ENCODE measurements at regions not wholly inside any gene's neighbourhood (a gene's known extent, or its start where the extent isn't known, plus 50 kb on each side); places are given as distances from the start of the nearest gene placed in this dataset.

GRCh38 chr3:45280232-45280631 lies 54.1 kb upstream of the TMEM158 start (continued):
- TF ChIP-seq EP300 (IDR thresholded peaks at IDR 0.05; ENCODE audit: borderline replicate concordance in 1 of 2, low read depth in 1 of 2, low read length in 1 of 2): no peak
- TF ChIP-seq JUND (IDR thresholded peaks at IDR 0.05): no peak

- no peak overlapping the region for H3K4me2 ChIP-seq
- H3K27me3 ChIP-seq (ENCODE audit: insufficient read depth): no peaks in the 10 kb centered on the region; the same call in 1 of the 2 replicates
- DNase-seq: no peak
- no peak overlapping the region for H3K27ac ChIP-seq (ENCODE audit: low read depth in 2 of 2, low read length in 1 of 2)
- TF ChIP-seq FOXJ3 (CRISPR knock-in tag; IDR thresholded peaks at IDR 0.05) (no peak), RXRA (IDR thresholded peaks at IDR 0.05; ENCODE audit: borderline replicate concordance, low read depth) (no peak), ZBTB33 (IDR thresholded peaks at IDR 0.05; ENCODE audit: borderline replicate concordance, low read depth) (no peak), FOXM1 (IDR thresholded peaks at IDR 0.05; ENCODE audit: low read depth) (no peak), USF2 (IDR thresholded peaks at IDR 0.05; ENCODE audit: borderline replicate concordance, low read depth, low read length) (no peak), NRF1 (IDR thresholded peaks at IDR 0.05; ENCODE audit: low read depth, low read length) (no peak), FOSL2 (IDR thresholded peaks at IDR 0.05; ENCODE audit: borderline replicate concordance, low read depth) (no peak), EP300 (IDR thresholded peaks at IDR 0.05; ENCODE audit: borderline replicate concordance in 1 of 2, low read depth in 1 of 2, low read length in 1 of 2) (no peak), RCOR1 (IDR thresholded peaks at IDR 0.05; ENCODE audit: low read length) (no peak), POLR2AphosphoS5 (IDR thresholded peaks at IDR 0.05; ENCODE audit: low read depth, low read length) (no peak), TAF1 (IDR thresholded peaks at IDR 0.05; ENCODE audit: borderline replicate concordance, low read depth, low read length) (no peak), GABPA (IDR thresholded peaks at IDR 0.05; ENCODE audit: low read depth) (no peak), MXI1 (IDR thresholded peaks at IDR 0.05; ENCODE audit: low read depth, low read length) (no peak), EZH2phosphoT487 (IDR thresholded peaks at IDR 0.05; ENCODE audit: borderline replicate concordance, low read depth) (no peak), RFX5 (IDR thresholded peaks at IDR 0.05; ENCODE audit: low read length) (no peak), YY1 (IDR thresholded peaks at IDR 0.05; ENCODE audit: low read depth) (no peak), IRF3 (IDR thresholded peaks at IDR 0.05; ENCODE audit: low read depth, low read length) (no peak)
- no peaks in the 10 kb centered on the region for H4K20me1 ChIP-seq (ENCODE audit: insufficient read depth)
- H3K4me3 ChIP-seq (ENCODE audit: low read depth in 2 of 2, low read length in 1 of 2): no peak overlapping the region
- CTCF ChIA-PET: no interaction called here
- H2AFZ ChIP-seq (ENCODE audit: low read depth): no peak overlapping the region
- POLR2A ChIA-PET: no interaction called here
- H3K9me3 ChIP-seq: peaks cover 15% of the 10 kb centered on the region; the same call in 1 of the 2 replicates
- no peaks in the 10 kb centered on the region for H3K79me2 ChIP-seq (ENCODE audit: insufficient read depth)
- no peaks in the 10 kb centered on the region for H3K4me1 ChIP-seq (ENCODE audit: control insufficient read depth in 1 of 2, insufficient read depth in 2 of 2, low read depth in 1 of 2, low read length in 1 of 2)
- H3K36me3 ChIP-seq (replicated peaks in 1 of 2; ENCODE audit: control insufficient read depth in 1 of 2, insufficient read depth in 2 of 2, low read length in 1 of 2): no peaks in the 10 kb centered on the region
- peaks cover 6% of the 10 kb centered on the region for H3F3A ChIP-seq (replicated peaks; ENCODE audit: insufficient read depth)
- no peak overlapping the region for H3K9ac ChIP-seq
- no peaks in the 10 kb centered on the region for H3K9me2 ChIP-seq
These were observed 54.9 kb upstream of the TMEM158 start for GRCh38 chr3:45280971-45281370.
